Stimulated activated CD4-positive, alpha-beta T cell treated with anti-CD3 and anti-CD28 coated beads, Interleukin-15, amount 100 ng/mL, for 1 hour (primary cell): ENCODE measurements at regions not wholly inside any gene's neighbourhood (a gene's known extent, or its start where the extent isn't known, plus 50 kb on each side); places are given as distances from the start of the nearest gene placed in this dataset.
"Not testable (repeated sequence)": the region's sequence is repeated elsewhere in the genome, so short reads cannot be mapped to it uniquely, and the experiment has no call there.

Experiments used
- DNase-seq, 2 donors: peaks; one replicate each; pipeline ENCODE4 v3.0.0-alpha.2; 2020; ENCODE audit warnings: low read depth in 1 of 2, low spot score in 1 of 2

DNA sequence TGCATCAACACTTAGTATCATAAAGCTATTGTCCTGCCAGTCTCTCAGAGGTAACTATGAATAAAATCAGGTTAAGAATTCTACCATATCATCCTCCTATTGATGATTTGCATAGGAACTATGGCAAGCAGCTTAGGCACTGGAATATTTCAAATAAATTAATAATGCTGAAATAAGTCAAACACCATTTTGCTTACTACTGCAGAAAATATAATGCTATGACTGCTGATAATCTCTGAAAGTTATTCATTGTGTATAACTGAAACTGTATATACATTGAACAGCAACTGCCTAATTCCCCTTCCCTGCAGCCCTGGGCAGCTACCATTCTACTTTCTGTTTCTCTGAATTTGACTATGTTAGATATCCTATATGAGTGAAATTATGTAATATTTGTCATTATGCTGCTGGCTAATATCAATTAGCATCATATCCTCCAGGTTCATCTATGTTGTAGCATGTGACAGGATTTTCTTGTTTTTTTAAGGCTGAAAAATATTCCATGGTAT is 318.8 kb upstream of the SGCG start:
- no peak for DNase-seq

DNA sequence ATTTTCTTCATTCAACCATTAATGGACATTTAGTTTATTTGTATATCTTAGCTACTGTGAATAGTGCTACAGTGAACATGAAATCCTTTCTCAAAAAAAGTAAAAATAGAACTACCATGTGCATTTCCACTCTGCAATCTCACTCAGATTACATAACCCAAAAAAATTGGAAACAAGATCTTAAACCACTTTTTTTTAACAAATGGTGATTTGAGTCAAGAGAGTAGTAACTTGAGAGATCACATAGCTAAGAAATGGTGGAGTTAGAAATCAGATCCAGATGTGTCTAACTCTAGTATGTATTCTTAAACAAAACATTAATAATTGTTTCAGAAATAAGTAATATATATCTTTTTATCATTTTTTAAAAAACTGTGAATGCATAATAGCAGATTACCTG is 318.3 kb upstream of the SGCG start:
- DNase-seq, result no peak

DNA sequence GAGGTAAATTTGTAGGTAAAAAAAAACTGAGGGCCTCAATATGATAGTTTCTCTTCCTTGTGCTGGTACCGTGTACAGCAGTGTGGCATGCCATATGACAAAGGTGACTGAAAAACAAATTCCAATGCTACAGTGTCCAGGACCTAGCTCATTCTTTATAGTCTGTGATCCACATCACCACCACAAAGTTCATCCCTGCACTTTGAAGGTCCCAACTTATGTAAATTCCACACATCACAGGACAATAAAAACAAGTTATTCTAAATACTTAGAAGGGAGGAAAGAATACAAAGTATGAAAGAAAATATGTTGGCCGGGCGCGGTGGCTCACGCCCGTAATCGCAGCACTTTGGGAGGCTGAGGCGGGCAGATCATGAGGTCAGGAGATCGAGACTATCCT is 314.6 kb upstream of the SGCG start:
- no peak for DNase-seq

DNA sequence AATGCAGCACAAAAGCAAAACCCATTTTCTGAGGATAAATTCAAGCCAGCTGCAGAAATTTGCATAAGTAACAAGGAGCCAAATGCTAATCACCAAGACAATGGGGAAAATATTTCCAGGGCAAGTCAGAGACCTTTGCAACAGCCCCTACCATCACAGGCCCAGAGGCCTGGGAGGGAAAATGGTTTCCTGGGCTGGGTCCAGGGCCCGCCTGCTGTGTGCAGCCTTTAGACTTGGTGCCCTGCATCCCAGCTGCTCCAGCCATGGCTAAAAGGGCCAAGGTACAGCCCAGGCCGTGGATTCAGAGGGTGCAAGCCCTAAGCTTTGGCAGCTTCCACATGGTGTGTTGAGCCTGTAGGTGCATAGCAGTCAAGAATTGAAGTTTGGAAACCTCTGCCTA is 309.5 kb upstream of the SGCG start:
- DNase-seq, result no peak

DNA sequence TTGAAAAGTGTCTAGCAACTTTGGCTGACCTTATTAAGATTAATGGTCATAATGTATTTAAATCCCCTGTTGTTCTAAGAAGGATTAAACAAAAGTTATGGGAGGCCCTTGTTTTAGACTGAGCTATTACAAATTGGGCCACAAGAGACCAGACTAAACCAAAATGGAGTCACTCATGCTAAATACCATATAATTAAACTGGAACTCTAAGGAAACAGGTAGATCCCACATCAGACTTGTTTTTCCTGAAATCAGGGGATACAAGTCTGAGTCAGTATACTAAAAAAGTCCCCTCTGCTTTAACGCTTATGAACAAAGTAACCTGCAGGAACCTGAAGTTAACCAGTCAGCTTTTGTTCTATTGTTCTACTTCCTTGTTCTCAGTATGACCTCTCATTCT is 305.9 kb upstream of the SGCG start:
- DNase-seq, result no peak

DNA sequence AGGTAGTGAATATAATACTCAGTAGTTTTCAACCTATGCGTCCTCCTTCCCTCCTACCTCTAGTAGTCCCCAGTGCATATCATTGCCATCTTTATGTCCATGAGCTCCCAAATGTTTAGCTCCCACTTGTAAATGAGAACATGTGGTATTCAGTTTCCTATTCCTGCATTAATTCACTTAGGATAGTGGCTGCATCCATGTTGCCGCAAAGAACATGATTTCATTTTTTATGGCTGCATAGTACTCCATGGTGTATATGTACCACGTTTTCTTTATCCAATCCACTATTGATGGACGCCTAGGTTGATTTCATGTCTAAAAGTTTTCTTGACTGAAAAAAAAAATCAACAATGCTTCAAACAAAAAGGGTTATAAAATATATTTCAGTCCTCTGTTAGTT is 303.4 kb upstream of the SGCG start:
- DNase-seq, result no peak

DNA sequence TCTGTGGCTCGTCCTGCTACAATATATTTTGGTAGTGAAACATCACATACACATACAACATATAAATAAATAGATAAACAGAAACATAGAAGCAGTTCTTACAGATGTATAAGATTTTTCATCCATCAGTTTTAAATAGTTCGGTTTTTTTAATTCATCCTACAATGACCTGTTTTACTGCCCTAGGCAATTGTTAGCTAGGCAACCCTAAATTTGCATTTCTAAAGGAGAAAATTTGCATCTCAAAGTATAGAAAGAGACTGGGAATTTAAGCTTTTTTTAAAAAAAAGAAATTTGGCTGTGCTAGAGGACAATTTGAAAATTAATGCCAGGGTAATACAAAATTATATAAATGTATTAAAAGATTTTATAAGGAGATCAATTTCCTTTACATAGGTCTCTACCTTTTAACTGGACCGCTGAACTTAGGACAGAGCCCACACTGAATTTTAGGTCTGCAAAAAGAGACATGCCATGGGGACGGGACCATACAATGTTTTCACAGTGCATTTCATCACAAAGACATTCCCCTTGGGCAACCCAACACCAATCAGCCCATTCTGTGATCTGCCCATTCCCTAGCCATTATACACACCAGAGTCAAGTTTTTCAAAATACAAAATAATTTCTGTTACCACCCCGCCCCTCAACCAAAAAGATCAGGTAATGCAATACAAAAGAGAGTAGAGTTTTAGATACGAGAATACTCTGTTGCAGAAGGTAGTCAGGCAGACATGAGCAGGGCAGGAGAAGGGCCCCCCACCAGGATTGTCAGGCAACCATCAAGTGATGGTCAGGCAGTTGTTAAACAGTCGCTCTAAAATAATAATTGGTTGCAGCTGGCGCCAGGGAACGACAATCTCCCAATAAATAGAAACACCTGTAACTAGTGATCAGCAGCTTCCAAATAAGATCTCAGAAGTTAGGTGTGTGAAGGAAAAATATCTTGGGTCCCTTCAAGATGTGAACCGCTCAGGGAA is 299.7 kb upstream of the SGCG start:
- DNase-seq, result no peak

DNA sequence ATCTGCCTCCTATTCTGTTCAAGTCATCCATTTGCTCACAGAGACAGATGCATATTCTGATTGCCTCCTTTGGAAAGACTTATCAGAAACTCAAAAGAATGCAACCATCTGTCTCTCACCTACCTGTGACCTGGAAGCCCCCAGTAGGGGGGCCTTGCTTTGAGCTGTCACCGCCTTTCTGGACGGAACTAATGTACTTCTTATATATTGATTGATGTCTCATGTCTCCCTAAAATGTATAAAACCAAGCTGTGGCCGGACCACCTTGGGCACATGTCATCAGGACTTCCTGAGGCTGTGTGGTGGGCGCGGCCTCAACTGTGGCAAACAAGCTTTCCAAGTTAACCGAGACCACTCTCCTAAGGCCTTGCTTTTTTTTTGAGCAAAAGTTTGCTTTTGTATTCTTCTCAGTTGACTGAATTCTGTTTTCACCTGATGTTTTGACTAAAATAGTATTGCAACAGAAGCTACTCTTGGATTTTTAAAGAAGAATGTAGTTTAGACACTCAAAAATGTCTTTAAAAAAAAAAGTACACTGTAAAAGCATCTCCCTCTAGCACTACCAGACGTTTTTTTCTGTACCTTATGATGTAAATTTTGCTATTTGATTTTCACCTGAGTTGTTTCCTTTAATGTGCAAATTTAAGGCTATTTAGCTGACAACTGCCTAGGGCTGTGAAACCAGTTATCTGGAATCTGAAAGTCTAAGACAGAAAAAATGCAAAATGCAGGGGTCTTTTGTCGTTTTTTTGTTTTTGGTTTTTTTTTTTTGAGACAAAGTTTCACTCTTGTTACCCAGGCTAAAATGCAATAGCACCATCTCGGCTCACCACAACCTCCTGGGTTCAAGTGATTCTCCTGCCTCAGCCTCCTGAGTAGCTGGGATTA is 298.8 kb upstream of the SGCG start:
- DNase-seq, result not testable (repeated sequence)

DNA sequence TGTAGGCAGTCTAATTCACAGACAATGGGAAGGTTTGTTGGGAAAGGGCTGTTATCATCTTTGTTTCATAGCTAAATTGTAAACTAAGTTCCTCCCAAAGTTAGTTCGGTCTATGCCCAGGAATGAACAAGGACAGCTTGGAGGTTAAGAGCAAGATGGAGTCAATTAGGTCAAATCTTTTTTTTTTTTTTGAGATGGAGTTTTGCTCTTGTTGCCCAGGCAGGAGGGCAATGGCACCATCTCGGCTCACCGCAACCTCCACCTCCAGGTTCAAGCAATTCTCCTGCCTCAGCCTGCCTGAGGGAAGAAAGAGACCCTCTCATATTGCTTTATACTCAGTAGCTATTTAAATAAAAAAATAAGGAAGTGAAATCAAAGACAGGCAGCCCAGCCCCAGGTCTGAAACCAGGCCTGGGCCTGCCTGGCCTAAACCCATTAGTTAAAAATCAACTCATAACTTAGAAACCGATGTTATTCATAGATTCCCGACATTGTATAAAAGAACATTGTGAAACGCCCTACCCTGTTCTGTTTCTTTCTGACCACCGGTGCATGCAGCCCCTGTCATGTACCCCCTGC is 297.4 kb upstream of the SGCG start:
- DNase-seq, result no peak

DNA sequence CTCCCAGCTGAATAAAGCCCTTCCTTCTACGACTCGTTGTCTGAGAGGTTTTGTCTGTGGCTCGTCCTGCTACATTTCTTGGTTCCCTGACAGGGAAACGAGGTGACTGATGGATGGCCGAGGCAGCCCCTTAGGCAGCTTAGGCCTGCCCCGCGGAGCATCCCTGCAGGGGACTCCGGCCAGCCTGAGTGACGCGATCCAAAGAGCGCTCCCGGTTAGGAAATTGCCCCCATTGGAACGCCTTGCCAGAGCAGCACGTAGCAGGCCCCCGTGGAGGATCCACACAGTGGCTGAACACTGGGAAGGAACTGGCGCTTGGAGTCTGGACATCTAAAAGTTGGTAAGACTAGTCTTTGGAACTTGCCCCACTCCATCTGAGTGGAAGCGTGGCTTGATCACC is 296.8 kb upstream of the SGCG start:
- no peak for DNase-seq

DNA sequence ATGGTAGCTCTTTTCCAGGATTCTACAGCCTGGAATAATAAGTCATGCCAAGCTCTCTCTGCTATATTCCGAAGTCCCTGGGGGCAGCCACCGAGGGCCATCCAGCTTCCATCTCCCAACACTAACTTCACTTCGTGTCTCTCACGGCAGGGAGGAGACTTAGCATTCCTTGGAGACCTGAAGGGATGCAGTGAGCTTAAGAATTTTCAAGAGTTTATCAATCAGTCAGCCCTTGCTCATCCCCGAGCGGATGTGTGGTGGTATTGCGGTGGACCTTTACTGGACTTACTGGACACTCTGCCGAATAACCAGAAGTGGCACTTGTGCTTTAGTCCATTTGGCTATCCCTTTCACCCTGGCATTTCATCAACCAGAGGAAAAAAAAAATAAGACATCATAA is 294.7 kb upstream of the SGCG start:
- DNase-seq, result not testable (repeated sequence)

DNA sequence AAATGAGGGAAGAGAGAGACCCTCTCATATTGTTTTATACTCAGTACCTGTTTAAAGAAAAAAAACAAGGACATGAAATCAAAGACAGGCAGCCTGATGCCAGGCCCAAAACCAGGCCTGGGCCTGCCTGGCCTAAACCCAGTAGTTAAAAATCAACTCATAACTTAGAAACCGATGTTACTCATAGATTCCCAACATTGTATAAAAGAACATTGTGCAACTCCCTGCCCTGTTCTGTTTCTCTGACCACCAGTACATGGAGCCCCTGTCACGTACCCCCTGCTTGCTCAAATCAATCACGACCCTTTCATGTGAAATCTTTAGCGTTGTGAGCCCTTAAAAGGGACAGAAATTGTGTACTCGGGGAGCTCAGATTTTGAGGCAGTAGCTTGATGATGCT is 291.4 kb upstream of the SGCG start:
- not testable (repeated sequence) for DNase-seq

DNA sequence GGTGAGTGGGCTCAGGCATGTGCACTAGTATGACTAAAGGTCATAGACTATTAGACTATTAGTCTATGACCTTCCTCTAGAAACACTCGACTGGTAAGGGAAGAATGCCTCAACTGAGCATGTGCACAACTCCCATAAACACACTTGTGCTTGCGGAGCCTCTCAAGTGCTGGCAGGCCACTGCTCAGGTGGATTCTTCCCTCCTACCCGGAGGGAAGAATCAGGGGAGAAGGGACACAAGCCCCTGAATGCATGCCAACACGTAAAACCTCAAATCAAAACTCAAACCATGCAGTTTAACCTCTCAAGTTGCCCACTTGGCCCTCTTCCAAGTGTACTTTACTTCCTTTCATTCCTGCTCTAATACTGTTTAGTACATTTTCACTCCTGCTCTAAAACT is 287.6 kb upstream of the SGCG start:
- no peak for DNase-seq

DNA sequence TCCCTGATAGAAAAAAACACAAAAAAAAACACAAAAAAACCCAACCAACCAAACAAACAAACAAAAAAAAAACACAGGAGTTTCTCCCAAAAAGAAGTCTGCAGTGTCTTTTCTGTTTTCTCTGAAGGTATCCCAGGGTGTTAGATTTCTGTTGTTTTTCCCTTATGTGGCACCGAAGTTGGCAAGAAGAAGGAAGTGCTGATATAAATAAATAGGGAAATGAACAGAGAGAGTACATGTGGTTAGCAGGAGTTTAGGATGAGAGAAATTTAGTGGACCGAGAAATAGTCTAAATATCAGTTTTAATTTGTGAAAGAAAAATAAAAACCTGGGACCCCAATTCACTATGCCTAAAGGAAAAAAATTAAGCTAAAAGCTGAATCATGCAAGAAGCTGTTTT is 287.0 kb upstream of the SGCG start:
- DNase-seq, result no peak

DNA sequence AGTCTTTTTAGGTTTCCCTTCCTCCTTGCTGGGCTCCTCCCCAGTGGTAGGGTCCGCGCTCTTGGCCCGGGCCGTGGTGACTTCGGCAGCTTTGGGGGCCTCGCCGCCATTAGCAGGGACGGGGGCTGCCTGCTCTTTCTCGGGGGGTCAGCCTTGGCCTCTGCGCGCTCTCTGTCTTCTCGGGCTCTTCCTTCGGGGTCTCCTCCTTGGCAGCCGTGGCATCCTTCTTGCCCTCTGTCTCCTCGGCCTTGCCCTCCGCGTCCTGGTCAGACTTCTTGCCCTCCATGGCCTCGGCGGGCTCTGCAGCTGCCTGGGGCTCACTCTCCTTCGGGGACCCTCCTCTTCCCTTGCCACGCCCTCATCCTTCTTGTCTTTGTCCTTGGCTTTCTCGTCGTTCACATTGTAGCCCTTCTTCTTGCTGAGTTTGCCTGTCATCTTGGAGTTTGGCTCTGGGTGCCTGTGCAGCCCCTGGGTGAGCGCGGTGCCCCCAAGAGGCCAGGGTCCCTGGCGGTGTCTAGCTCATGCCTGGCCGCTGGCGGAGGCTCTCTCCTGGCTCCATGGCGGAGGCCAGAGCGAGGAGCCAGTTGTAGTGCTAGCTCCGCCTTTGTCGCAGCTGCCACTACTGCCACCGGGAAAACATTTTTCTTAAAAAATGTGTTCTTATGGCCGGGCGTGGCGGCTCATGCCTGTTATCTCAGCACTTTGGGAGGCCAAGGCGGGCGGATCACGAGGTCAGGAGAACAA is 283.0 kb upstream of the SGCG start:
- no peak for DNase-seq

DNA sequence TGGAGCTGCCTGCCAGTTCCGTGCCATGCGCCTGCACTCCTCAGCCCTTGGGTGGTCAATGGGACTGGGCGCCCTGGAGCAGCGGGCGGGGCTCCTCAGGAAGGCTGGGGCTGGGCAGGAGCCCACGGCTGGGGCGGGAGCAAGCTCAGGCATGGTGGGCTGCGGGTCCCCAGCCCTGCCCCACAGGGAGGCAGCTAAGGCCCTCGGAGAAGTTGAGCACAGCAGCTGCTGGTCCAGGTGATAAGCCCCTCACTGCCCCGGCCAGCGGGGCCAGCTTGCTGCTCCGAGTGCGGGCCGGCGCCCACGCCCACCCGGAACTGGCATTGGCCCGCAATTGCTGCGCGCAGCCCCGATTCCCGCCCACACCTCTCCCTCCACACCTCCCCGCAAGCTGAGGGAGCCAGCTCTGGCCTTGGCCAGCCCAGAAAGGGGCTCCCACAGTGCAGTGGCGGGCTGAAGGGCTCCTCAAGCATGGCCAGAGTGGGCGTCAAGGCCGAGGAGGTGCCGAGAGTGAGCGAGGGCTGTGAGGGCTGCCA is 280.3 kb upstream of the SGCG start:
- DNase-seq, result not testable (repeated sequence)

DNA sequence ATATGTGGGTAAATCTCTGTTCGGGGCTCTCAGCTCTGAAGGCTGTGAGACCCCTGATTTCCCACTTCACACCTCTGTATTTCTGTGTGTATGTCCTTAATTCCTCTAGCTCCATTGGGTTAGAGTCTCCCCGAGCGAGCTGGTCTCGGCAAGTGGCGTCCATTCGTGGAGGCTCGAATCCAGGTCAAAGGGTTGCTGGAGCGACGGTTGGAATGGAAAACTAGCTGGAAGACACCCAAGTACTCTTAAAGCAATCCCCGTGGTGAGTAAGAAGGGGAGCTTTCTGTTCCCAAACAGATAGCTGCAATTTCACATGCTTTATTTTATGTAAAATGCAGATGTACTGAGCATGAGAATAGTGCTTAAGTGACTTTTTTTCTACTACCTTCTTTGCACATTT is 277.5 kb upstream of the SGCG start:
- no peak for DNase-seq

DNA sequence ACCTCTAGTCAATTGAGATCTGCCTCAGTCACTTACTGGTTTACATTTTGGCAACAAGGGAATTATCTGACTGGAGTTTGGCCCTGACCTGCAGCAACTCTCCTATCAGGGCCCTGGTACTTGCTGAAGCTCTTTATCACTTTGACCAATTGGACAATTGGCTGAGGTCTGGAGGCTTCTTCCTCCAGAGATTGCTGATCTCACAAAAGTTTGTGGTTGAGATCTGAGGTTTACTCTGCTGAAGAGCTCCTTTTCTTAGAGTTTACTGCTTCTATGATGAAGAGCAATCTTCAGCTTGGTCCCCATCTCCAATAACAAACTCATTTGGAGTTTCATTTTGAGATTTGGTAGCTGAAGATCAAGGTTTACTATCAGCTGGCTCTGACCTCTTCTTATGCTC is 276.9 kb upstream of the SGCG start:
- DNase-seq, result no peak

DNA sequence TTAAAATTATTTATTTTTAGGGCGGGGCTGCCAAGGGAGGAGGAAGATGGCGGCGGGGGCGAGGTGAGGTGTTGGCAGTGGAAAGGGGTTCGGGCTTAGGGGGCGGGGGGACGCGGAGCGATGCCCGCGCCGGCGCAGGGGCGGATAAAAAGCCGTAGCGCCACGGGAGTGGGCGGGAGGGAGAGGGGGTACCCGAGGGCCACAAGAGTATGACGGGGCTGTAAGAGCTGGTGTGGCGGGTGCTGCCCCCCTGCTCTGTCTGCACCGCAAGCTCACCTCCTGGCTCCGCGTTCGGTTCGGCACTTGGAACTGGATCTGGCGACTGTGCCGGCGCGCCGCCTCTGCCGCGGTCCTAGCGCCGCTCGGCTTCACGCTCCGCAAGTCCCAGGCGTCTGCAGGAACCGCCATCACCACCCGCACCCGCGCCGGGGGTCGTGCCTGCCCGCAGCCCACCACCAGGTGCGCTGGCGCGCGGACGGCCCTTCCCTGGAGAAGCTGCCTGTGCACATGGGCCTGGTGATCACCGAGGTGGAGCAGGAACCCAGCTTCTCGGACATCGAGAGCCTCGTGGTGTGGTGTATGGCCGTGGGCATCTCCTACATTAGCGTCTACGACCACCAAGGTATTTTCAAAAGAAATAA is 265.2 kb upstream of the SGCG start:
- DNase-seq, result no peak

DNA sequence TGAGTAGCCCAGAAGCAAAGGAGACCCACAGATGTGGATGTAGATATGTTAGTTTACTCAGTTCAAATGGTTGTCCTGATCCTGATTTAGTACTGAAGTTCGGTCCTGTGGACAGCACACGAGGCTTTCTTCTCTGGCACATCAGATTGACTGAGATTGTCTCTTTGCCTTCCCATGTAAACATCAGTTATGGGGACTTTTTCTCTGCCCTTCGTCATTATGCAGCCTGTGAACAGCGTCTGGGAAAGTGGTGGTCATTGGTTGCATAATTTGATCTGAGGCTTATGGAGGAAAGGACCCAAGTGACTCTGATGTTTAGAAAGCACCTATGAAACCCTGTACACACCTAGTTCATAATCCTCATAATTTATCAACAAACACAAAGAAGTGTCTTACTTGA is 264.5 kb upstream of the SGCG start:
- not testable (repeated sequence) for DNase-seq
